Esophagus squamous epithelium (tissue), 4 donors: ENCODE measurements at regions not wholly inside any gene's neighbourhood (a gene's known extent, or its start where the extent isn't known, plus 50 kb on each side); places are given as distances from the start of the nearest gene placed in this dataset.

Experiments
- POLR2A ChIP-seq, 4 donors: fragments of 450-650 bp; IDR thresholded peaks; one replicate each; pipeline ENCODE4 v1.6.1; 2017; ENCODE audit warnings: antibody characterized with exemption in 4 of 4, mild to moderate bottlenecking in 4 of 4, moderate library complexity in 3 of 4
- TF ChIP-seq, protein P1 (sequence below), 6 experiments: fragments of 450-650 bp in 4 of 6; fragments of 200-600 bp in 2 of 6; sonication (generic) in 2 of 6; IDR thresholded peaks; one replicate each; pipeline ENCODE4 v1.5.1; 2016 to 2019; ENCODE audit warnings: antibody characterized with exemption in 6 of 6, mild to moderate bottlenecking in 4 of 6, moderate library complexity in 4 of 6

DNA sequence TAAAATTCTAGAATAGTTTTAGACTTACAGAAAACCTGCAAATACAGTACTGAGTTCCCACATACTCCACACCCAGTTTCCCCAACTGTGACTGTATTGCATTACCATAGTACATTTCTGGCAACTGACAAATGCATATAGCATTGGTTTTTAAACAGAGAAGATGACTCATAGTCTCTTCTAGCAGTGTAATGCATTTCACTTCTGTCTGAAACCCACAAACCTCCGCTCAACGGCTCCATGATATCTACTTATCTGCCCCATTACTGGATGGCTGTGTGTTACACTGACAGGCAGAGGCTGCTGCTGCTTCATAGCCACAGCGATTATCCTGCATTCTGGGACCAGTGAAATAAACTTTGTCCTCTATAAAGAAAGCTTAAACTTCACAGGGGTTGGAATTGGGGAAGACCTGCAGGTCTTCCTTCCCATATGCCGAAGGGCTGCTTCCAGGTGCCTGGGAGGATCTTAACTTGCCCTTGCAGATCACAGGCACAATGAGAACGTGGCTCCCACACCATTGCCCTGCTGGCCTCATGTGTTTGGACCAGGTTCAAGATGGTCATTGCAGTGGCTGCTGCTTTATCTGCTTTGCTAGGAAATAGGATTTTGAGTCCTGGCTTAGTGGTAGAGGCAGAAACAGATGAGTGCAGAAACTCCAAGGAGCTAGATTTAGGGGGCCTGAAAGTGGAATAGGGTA, 742.6 kb upstream of the HS6ST1 start:
- no peak for TF ChIP-seq POLR2A (IDR thresholded peaks at IDR 0.05)
- TF ChIP-seq, protein P1, sequence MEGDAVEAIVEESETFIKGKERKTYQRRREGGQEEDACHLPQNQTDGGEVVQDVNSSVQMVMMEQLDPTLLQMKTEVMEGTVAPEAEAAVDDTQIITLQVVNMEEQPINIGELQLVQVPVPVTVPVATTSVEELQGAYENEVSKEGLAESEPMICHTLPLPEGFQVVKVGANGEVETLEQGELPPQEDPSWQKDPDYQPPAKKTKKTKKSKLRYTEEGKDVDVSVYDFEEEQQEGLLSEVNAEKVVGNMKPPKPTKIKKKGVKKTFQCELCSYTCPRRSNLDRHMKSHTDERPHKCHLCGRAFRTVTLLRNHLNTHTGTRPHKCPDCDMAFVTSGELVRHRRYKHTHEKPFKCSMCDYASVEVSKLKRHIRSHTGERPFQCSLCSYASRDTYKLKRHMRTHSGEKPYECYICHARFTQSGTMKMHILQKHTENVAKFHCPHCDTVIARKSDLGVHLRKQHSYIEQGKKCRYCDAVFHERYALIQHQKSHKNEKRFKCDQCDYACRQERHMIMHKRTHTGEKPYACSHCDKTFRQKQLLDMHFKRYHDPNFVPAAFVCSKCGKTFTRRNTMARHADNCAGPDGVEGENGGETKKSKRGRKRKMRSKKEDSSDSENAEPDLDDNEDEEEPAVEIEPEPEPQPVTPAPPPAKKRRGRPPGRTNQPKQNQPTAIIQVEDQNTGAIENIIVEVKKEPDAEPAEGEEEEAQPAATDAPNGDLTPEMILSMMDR (IDR thresholded peaks at IDR 0.05), result no peak
